HFFc6 (cell line): ENCODE measurements at regions not wholly inside any gene's neighbourhood (a gene's known extent, or its start where the extent isn't known, plus 50 kb on each side); places are given as distances from the start of the nearest gene placed in this dataset.

Experiments used
- DNase-seq: peaks from one replicate; pipeline ENCODE4 v3.0.0-alpha.2; 2018
- H3K27ac Mint-ChIP-seq: 2 replicates; pipeline ENCODE4 v1.8.0; 2020; ENCODE audit warnings: mild to moderate bottlenecking, mixed read lengths
- H3K27me3 Mint-ChIP-seq: 2 replicates; pipeline ENCODE4 v1.8.0; 2021; ENCODE audit warnings: mild to moderate bottlenecking, moderate library complexity, mixed read lengths; ENCODE audit not compliant: insufficient read depth
- H3K36me3 Mint-ChIP-seq: 2 replicates; pipeline ENCODE4 v1.8.0; 2021; ENCODE audit warnings: low read depth, mixed read lengths
- H3K4me1 Mint-ChIP-seq: 2 replicates; pipeline ENCODE4 v1.8.0; 2020; ENCODE audit warnings: low read depth, mixed read lengths
- H3K4me3 Mint-ChIP-seq: 2 replicates; pipeline ENCODE4 v1.8.0; 2020; ENCODE audit warnings: mild to moderate bottlenecking, moderate library complexity, mixed read lengths
- H3K9me3 Mint-ChIP-seq: 2 replicates; pipeline ENCODE4 v1.8.0; 2020; ENCODE audit warnings: mild to moderate bottlenecking, mixed read lengths
- TF ChIP-seq, protein P1 (sequence below): fragments of 200-600 bp; sonication (generic); IDR thresholded peaks from 2 replicates; pipeline ENCODE4 v1.5.0; 2021; ENCODE audit warnings: antibody characterized with exemption, mild to moderate bottlenecking

DNA sequence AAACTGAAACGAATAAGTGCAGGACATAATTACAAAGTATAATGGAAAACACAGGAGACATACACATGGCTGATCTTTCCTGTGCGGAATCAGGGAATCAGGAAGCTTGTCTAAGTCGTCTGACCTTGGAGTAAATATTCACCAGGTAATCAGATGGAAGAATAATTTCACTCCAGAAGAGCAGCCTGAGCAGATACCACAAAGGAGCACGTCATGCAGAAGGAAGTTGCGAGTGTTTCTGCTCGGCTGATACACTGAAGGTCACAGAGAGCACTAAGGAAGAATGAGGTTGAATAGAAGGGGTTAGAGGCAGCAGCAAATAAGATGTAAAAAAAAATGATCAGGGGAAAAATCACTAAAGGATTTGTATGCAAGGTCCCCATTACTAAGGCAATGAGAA lies 122.3 kb upstream of the GPC6 start:
- Mint-ChIP-seq H3K4me1 (no peaks in the 10 kb centered on the region), H3K4me3 (no peak overlapping the region), H3K27me3 (peaks cover 3% of the 10 kb centered on the region; the same call in 1 of the 2 replicates), H3K36me3 (no peaks in the 10 kb centered on the region), H3K9me3 (peaks cover 7% of the 10 kb centered on the region; the same call in 1 of the 2 replicates), H3K27ac (no peak overlapping the region)
- DNase-seq: no peak
- TF ChIP-seq, protein P1, sequence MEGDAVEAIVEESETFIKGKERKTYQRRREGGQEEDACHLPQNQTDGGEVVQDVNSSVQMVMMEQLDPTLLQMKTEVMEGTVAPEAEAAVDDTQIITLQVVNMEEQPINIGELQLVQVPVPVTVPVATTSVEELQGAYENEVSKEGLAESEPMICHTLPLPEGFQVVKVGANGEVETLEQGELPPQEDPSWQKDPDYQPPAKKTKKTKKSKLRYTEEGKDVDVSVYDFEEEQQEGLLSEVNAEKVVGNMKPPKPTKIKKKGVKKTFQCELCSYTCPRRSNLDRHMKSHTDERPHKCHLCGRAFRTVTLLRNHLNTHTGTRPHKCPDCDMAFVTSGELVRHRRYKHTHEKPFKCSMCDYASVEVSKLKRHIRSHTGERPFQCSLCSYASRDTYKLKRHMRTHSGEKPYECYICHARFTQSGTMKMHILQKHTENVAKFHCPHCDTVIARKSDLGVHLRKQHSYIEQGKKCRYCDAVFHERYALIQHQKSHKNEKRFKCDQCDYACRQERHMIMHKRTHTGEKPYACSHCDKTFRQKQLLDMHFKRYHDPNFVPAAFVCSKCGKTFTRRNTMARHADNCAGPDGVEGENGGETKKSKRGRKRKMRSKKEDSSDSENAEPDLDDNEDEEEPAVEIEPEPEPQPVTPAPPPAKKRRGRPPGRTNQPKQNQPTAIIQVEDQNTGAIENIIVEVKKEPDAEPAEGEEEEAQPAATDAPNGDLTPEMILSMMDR: no peak

DNA sequence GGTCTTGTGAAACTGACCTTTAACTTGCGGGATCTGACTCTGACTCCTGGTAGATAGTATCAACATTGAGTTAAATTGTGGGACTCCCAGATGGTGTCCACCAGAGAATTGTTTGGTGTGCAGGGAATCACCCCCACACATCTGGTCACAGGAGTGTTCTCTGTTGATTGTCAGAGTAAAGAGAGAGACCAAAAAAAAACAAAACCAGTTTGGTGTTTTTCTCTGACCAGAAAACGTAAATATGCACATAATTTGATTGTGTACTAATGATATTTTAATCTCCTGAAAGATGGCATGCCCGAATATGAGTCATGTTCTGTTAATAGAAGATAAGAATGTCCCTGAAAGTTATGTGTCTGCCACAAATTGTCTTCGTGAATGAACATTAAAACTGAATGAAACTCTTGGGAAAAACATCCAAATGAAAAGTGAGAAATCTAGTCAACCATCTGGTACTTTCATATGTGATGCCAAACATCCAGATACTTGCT lies 118.5 kb upstream of the GPC6 start:
- Mint-ChIP-seq H3K36me3 (no peaks in the 10 kb centered on the region), H3K27ac (no peak overlapping the region), H3K9me3 (no peaks in the 10 kb centered on the region), H3K27me3 (no peaks in the 10 kb centered on the region), H3K4me1 (no peaks in the 10 kb centered on the region), H3K4me3 (no peak overlapping the region)
- DNase-seq: no peak
- TF ChIP-seq, protein P1: no peak

DNA sequence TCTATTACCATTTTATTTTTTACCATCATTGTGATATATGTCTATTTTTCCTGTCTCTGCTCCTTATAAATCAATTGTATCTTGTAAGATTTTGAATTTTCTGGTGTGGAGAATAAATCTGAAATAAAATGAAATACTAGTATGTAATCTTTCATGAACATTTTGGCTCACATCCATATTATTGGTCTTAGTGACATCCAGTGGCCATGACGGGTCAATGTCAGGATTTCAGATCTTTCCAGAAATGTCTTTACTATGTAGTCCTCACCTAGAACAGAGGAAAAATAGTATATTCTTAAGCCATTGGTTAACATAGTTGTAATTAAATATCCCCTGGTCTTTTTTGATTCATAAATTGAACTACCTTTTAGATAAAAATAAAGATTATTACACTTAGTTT lies 109.8 kb upstream of the GPC6 start:
- Mint-ChIP-seq H3K27me3 (no peaks in the 10 kb centered on the region; the same call in 1 of the 2 replicates), H3K4me1 (no peaks in the 10 kb centered on the region), H3K9me3 (peaks cover 4% of the 10 kb centered on the region), H3K27ac (no peak overlapping the region), H3K4me3 (no peak overlapping the region), H3K36me3 (no peaks in the 10 kb centered on the region)
- TF ChIP-seq, protein P1: no peak
- no peak for DNase-seq

DNA sequence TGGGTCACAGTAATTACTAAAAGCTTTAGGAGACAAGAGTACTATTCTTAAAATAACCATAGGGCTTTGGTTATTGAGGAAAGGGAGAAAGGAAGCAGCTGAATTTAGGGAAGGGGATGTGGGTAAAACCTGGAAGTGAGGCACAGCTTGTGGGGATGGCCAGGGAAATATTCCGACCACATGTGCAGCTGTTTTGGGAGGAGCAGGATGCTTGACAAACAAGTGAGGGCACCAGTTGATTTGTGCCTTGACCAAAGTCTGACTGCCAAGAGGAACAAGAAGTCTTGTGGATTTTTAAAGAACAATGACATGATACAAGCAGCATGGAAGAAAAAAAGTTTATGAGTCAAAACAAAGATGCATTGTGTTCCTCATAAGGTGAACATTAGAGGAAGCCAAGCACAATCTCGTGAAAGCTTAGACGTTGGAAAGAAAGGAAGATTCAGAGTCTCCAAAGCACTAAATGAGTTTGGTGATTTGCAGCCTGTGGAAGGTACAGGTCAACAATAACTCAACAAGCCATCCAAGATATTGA lies 108.5 kb upstream of the GPC6 start:
- H3K4me3 Mint-ChIP-seq: no peak overlapping the region
- H3K27ac Mint-ChIP-seq: no peak overlapping the region
- DNase-seq: no peak
- H3K4me1 Mint-ChIP-seq: no peaks in the 10 kb centered on the region
- H3K36me3 Mint-ChIP-seq: no peaks in the 10 kb centered on the region
- H3K9me3 Mint-ChIP-seq: peaks cover 4% of the 10 kb centered on the region
- H3K27me3 Mint-ChIP-seq: no peaks in the 10 kb centered on the region; the same call in 1 of the 2 replicates
- TF ChIP-seq, protein P1: no peak

DNA sequence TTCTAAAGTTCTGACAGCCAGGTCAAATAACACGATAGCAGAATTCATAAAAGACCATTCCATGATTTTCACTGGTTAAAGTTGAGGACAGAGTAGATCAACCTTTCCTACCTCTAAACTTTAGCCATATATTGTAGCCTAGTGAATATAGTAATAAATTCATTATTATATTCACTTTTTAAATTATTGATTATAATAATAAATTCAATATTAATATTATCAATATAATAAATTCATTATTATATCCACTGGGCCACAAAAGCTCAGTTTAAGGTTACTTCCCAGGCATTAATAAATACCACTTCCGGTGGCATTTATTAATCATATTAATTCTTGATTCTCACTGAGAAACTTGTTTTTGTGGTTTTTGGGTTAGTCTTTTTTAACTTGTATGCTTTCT lies 85.7 kb upstream of the GPC6 start:
- Mint-ChIP-seq H3K4me3 (no peak overlapping the region), H3K9me3 (no peaks in the 10 kb centered on the region; the same call in 1 of the 2 replicates), H3K4me1 (no peaks in the 10 kb centered on the region), H3K36me3 (no peaks in the 10 kb centered on the region), H3K27ac (no peak overlapping the region), H3K27me3 (no peaks in the 10 kb centered on the region)
- DNase-seq: no peak
- TF ChIP-seq, protein P1: no peak
